OCI-LY7 (cell line): ENCODE measurements at regions not wholly inside any gene's neighbourhood (a gene's known extent, or its start where the extent isn't known, plus 50 kb on each side); places are given as distances from the start of the nearest gene placed in this dataset. TPM values are rescaled to one million over a fixed set of nuclear protein-coding genes. Genes with fewer than 3 reads are reported as not detected.
"Not testable (repeated sequence)": the region's sequence is repeated elsewhere in the genome, so short reads cannot be mapped to it uniquely, and the experiment has no call there.

ENCODE experiments used
- BruUV-seq: library from RNA; stranded (reverse); fragments of 400-500 nt; replicated peaks from 2 replicates; lab custom pipeline; 2021; lab: Mats Ljungman, UMichigan
- CTCF ChIA-PET: fragments of 300-600 bp; sonication (Branson Sonifier 250); formaldehyde crosslinking; loops from one replicate; lab custom pipeline; 2022; ENCODE audit warnings: antibody characterized with exemption; ENCODE audit not compliant: unreplicated experiment; lab: Charles Lee
- POLR2A ChIA-PET: fragments of 300-600 bp; sonication (Branson Sonifier 250); formaldehyde crosslinking; loops from one replicate; lab custom pipeline; 2022; ENCODE audit warnings: antibody characterized with exemption; lab: Charles Lee
- DNase-seq: peaks from one replicate; pipeline ENCODE4 v3.0.0-alpha.2; 2015; ENCODE audit warnings: low spot score
- H2AFZ ChIP-seq: fragments of 200-600 bp; sonication (generic), shearing (Covaris generic); 2 replicates; pipeline ENCODE4 v1.6.1; 2014; ENCODE audit warnings: mild to moderate bottlenecking, antibody characterized with exemption, low read length, moderate library complexity
- H3K27ac ChIP-seq: fragments of 200-600 bp; sonication (generic); 2 replicates; pipeline ENCODE4 v1.5.1; 2014; ENCODE audit warnings: mixed run types, low read depth, mild to moderate bottlenecking, moderate library complexity, low read length, inconsistent platforms; ENCODE audit not compliant: poor library complexity, severe bottlenecking
- H3K36me3 ChIP-seq: fragments of 200-600 bp; sonication (generic); 2 replicates; pipeline ENCODE4 v1.6.1; 2014; ENCODE audit warnings: mild to moderate bottlenecking, antibody characterized with exemption, low read length, moderate library complexity, mixed read lengths; ENCODE audit not compliant: insufficient read depth
- H3K4me1 ChIP-seq: fragments of 200-600 bp; sonication (generic); 2 replicates; pipeline ENCODE4 v1.5.1; 2014; ENCODE audit warnings: mild to moderate bottlenecking, low read length; ENCODE audit not compliant: insufficient read depth, poor library complexity, severe bottlenecking
- H3K4me2 ChIP-seq: fragments of 200-600 bp; sonication (generic); 2 replicates; pipeline ENCODE4 v1.6.1; 2014; ENCODE audit warnings: mild to moderate bottlenecking, low read length
- H3K4me3 ChIP-seq: fragments of 200-600 bp; sonication (generic); 2 replicates; pipeline ENCODE4 v1.5.1; 2014; ENCODE audit warnings: mild to moderate bottlenecking, low read depth, low read length; ENCODE audit not compliant: poor library complexity, severe bottlenecking
- H3K79me2 ChIP-seq: fragments of 200-600 bp; sonication (generic); 2 replicates; pipeline ENCODE4 v1.6.1; 2016; ENCODE audit warnings: low read depth, mild to moderate bottlenecking, low read length, moderate library complexity, mixed read lengths; ENCODE audit not compliant: insufficient read depth
- H3K9me2 ChIP-seq: fragments of 200-600 bp; sonication (generic); 2 replicates; pipeline ENCODE4 v1.6.1; 2016; ENCODE audit warnings: mild to moderate bottlenecking, low read length, mixed read lengths; ENCODE audit not compliant: insufficient read depth
- H3K9me3 ChIP-seq: fragments of 200-600 bp; sonication (generic); 2 replicates; pipeline ENCODE4 v1.6.1; 2014; ENCODE audit warnings: mild to moderate bottlenecking, mixed run types, low read length, mixed read lengths
- H4K20me1 ChIP-seq: fragments of 200-600 bp; sonication (generic); 2 replicates; pipeline ENCODE4 v1.6.1; 2014; ENCODE audit warnings: mild to moderate bottlenecking, antibody characterized with exemption, low read length, moderate library complexity, mixed read lengths; ENCODE audit not compliant: insufficient read depth
- intact Hi-C: fragments of 100-400 bp; cut with micrococcal nuclease; formaldehyde crosslinking; loops from one replicate; pipeline ENCODE4 v1.10.0; 2022; ENCODE audit not compliant: unreplicated experiment
- small RNA-seq: library from RNA; depleted of rRNA; stranded (forward); fragments of <200 nt; gene quantifications from one replicate; pipeline ENCODE3, GENCODE V24; 2014

DNA sequence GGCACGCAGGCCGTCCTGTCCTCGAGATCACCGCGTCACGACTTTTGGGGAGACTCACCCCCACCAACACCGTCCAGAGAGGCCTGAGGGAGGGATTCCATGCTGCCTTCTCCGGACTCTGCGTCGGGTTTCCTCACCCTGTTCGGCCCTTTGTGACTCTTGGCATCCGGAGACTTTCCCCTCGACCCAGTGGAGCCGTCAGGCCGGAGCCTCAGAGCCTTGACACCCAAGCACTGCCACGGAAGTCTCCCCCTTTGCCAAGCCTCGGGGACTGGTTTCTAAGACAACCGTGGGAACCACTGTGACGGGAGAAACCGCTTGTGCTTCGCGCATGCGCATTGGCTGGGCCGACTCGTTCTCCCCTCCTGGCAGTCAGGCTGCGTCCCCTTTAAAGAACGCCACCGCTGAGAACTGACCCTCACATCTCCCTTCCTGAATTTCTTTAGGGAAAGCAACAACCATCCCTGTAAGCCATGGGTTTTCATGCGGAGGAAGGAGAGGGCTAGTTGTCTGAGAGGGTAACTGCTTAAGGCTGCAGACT, 672.7 kb downstream of the SPATA31A7 start:
- POLR2A ChIA-PET, H3K27ac ChIP-seq, H3K79me2 ChIP-seq, H3K36me3 ChIP-seq, H2AFZ ChIP-seq, CTCF ChIA-PET, DNase-seq, H3K4me2 ChIP-seq, H4K20me1 ChIP-seq, H3K9me3 ChIP-seq, intact Hi-C loops, BruUV-seq, H3K4me3 ChIP-seq, H3K9me2 ChIP-seq, H3K4me1 ChIP-seq: not testable (repeated sequence)

DNA sequence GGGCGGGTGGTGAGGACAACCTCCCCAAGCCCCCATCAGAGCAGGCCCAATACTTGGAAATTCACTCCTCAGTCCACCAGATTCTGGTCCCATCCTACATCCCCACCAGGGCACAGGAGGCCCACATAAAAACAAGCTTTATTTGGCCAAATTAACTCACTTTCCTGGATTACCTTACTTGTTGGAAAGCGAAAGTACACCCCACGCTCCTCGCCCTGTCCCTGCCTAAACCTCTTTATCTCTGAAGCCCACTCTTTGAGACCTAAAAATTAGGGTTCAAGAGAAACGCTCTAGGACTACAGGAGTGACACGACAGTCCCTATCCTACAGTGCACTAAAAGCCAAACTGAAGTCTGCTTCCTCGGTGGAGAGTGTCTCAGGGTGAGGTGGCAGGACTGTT, 674.6 kb downstream of the SPATA31A7 start:
- not testable (repeated sequence) for DNase-seq, BruUV-seq

DNA sequence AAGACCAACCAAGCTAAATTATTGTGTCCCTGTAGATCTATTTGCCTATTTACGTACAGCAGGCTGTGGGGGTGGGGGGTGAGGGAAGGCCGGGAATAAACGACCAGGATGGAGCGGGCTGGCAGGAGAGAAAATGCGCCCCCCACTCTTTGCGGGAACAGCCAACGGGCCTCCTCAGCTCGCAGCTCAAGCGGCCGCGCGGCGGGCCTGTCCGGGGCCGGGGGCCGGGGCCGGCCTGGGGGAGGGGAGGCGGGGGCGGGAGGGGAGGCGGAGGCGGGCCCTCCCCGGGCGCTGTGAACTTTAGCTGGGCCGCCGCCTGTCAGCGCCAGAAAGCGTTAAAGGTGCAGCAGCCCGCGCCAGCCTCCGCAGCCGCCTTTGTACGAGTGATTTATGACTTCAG, 679.1 kb downstream of the SPATA31A7 start:
- H2AFZ ChIP-seq, intact Hi-C loops, POLR2A ChIA-PET, H3K9me2 ChIP-seq, H3K79me2 ChIP-seq, H3K4me2 ChIP-seq, H3K4me3 ChIP-seq, H3K9me3 ChIP-seq, H4K20me1 ChIP-seq, DNase-seq, H3K36me3 ChIP-seq, CTCF ChIA-PET, BruUV-seq, H3K4me1 ChIP-seq, H3K27ac ChIP-seq: not testable (repeated sequence)

More for the DNA sequence above, 674.6 kb downstream of the SPATA31A7 start:
- H3K9me3 ChIP-seq, H4K20me1 ChIP-seq, H3K9me2 ChIP-seq, H3K4me1 ChIP-seq, H2AFZ ChIP-seq, CTCF ChIA-PET, POLR2A ChIA-PET, intact Hi-C loops, H3K36me3 ChIP-seq, H3K79me2 ChIP-seq, H3K27ac ChIP-seq, H3K4me2 ChIP-seq, H3K4me3 ChIP-seq: not testable (repeated sequence)

DNA sequence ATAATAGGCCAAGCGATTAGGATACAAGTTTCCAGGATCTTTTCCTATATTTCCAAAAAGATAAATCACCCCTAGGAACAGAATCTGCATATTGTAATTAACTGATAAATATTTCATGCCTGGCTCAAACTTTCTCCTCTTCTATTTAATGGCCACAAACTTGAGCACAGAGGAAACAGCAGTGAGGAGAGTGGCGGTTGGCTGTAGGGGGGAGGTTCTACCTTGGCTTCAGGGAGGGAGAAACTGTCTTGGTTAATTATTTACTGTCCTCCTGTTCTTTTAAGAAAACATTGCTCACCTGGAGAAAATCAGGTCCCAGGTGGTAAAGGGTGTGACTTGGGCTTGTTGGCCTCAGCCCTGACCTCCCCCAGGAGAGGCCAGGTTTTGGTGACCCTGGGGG, 682.5 kb downstream of the SPATA31A7 start:
- H2AFZ ChIP-seq, CTCF ChIA-PET, H3K79me2 ChIP-seq, BruUV-seq, POLR2A ChIA-PET, H3K27ac ChIP-seq, H3K9me2 ChIP-seq, intact Hi-C loops, H4K20me1 ChIP-seq, H3K9me3 ChIP-seq, H3K4me3 ChIP-seq, H3K4me1 ChIP-seq, H3K36me3 ChIP-seq, DNase-seq, H3K4me2 ChIP-seq: not testable (repeated sequence)

Small RNA genes lying in the stretch of these regions (small RNA-seq; reads per million reads assigned to genes)
- not detected for gene AL391987.6
